Activated naive CD8-positive, alpha-beta T cell treated with anti-CD3 and anti-CD28 coated beads, Interleukin-2, amount 50 U/mL, for 24 hours (primary cell): ENCODE measurements at regions not wholly inside any gene's neighbourhood (a gene's known extent, or its start where the extent isn't known, plus 50 kb on each side); places are given as distances from the start of the nearest gene placed in this dataset.
A peak's percentile ranks its signal among the peaks of the same experiment; 100 is the strongest.

ENCODE experiments used
- ATAC-seq: fragments of 150-1000 bp; cut with Tn5 transposase; one replicate; pipeline ENCODE4 v1.10.0; 2021
- DNase-seq: peaks from one replicate; pipeline ENCODE4 v3.0.0; 2021
- H3K27ac Mint-ChIP-seq: one replicate; pipeline ENCODE4 v1.8.0; 2021; ENCODE audit warnings: mild to moderate bottlenecking, mixed read lengths
- H3K27me3 Mint-ChIP-seq: one replicate; pipeline ENCODE4 v1.8.0; 2021; ENCODE audit warnings: mixed read lengths
- H3K36me3 Mint-ChIP-seq: one replicate; pipeline ENCODE4 v1.8.0; 2021; ENCODE audit warnings: low read depth, mixed read lengths
- H3K4me1 Mint-ChIP-seq: one replicate; pipeline ENCODE4 v1.8.0; 2021; ENCODE audit warnings: mixed read lengths
- H3K4me3 Mint-ChIP-seq: one replicate; pipeline ENCODE4 v1.8.0; 2021; ENCODE audit warnings: mild to moderate bottlenecking, moderate library complexity, mixed read lengths
- H3K9me3 Mint-ChIP-seq: one replicate; pipeline ENCODE4 v1.8.0; 2021; ENCODE audit warnings: mixed read lengths

- no peaks in the 10 kb centered on the region for H3K27me3 Mint-ChIP-seq
- H3K36me3 Mint-ChIP-seq, result no peaks in the 10 kb centered on the region
- no peak for ATAC-seq
- no peak overlapping the region for H3K27ac Mint-ChIP-seq
- no peak overlapping the region for H3K4me3 Mint-ChIP-seq
- peaks cover 14% of the 10 kb centered on the region for H3K4me1 Mint-ChIP-seq
- no peaks in the 10 kb centered on the region for H3K9me3 Mint-ChIP-seq
- DNase-seq, result no peak
Observed at GRCh38 chr12:66733321-66733720, 54.4 kb upstream of the GRIP1 start.

- no peak overlapping the region for H3K27ac Mint-ChIP-seq
- H3K36me3 Mint-ChIP-seq, result no peaks in the 10 kb centered on the region
- no peaks in the 10 kb centered on the region for H3K9me3 Mint-ChIP-seq
Observed at GRCh38 chr12:66733839-66734238, 55.0 kb upstream of the GRIP1 start.

GRCh38 chr12:66735275-66735674 lies 56.4 kb upstream of the GRIP1 start:
- Mint-ChIP-seq H3K4me1 (peaks cover 14% of the 10 kb centered on the region), H3K27me3 (no peaks in the 10 kb centered on the region), H3K27ac (peak overlapping the region; percentile 38), H3K36me3 (no peaks in the 10 kb centered on the region), H3K4me3 (no peak overlapping the region), H3K9me3 (no peaks in the 10 kb centered on the region)
- DNase-seq (no peak), ATAC-seq (peak; percentile 63)

More at GRCh38 chr12:66733839-66734238, 55.0 kb upstream of the GRIP1 start:
- no peak for DNase-seq
- Mint-ChIP-seq H3K27me3 (no peaks in the 10 kb centered on the region), H3K4me1 (peaks cover 14% of the 10 kb centered on the region), H3K4me3 (no peak overlapping the region)
- ATAC-seq, result no peak

GRCh38 chr12:66736931-66737330 lies 58.1 kb upstream of the GRIP1 start:
- DNase-seq (no peak), ATAC-seq (no peak)
- Mint-ChIP-seq H3K27me3 (no peaks in the 10 kb centered on the region), H3K4me1 (peaks cover 16% of the 10 kb centered on the region), H3K36me3 (no peaks in the 10 kb centered on the region), H3K9me3 (no peaks in the 10 kb centered on the region), H3K4me3 (no peak overlapping the region), H3K27ac (no peak overlapping the region)

GRCh38 chr12:66739266-66739665 lies 60.4 kb upstream of the GRIP1 start:
- H3K9me3 Mint-ChIP-seq, result no peaks in the 10 kb centered on the region
- peaks cover 28% of the 10 kb centered on the region for H3K4me1 Mint-ChIP-seq
- no peak overlapping the region for H3K4me3 Mint-ChIP-seq
- H3K36me3 Mint-ChIP-seq, result no peaks in the 10 kb centered on the region
- H3K27ac Mint-ChIP-seq, result no peak overlapping the region
- ATAC-seq (no peak), DNase-seq (no peak)
- H3K27me3 Mint-ChIP-seq, result no peaks in the 10 kb centered on the region

GRCh38 chr12:66739940-66740651 lies 61.2 kb upstream of the GRIP1 start:
- Mint-ChIP-seq H3K27ac (no peak overlapping the region), H3K4me3 (no peak overlapping the region), H3K27me3 (no peaks in the 10 kb centered on the region), H3K9me3 (no peaks in the 10 kb centered on the region), H3K36me3 (no peaks in the 10 kb centered on the region), H3K4me1 (peaks cover 25% of the 10 kb centered on the region)
- no peak for ATAC-seq
- DNase-seq, result no peak

GRCh38 chr12:66740732-66741131 lies 61.9 kb upstream of the GRIP1 start:
- Mint-ChIP-seq H3K4me3 (no peak overlapping the region), H3K36me3 (no peaks in the 10 kb centered on the region), H3K27me3 (no peaks in the 10 kb centered on the region), H3K9me3 (no peaks in the 10 kb centered on the region), H3K27ac (no peak overlapping the region), H3K4me1 (peaks cover 19% of the 10 kb centered on the region)
- DNase-seq (no peak), ATAC-seq (no peak)

GRCh38 chr12:66741919-66742318 lies 63.0 kb upstream of the GRIP1 start:
- Mint-ChIP-seq H3K27me3 (no peaks in the 10 kb centered on the region), H3K4me3 (no peak overlapping the region), H3K36me3 (no peaks in the 10 kb centered on the region), H3K27ac (no peak overlapping the region), H3K9me3 (no peaks in the 10 kb centered on the region), H3K4me1 (peaks cover 18% of the 10 kb centered on the region)
- DNase-seq (no peak), ATAC-seq (no peak)

- H3K27me3 Mint-ChIP-seq, result no peaks in the 10 kb centered on the region
- DNase-seq (no peak), ATAC-seq (no peak)
- H3K4me3 Mint-ChIP-seq, result no peak overlapping the region
- H3K4me1 Mint-ChIP-seq, result peaks cover 18% of the 10 kb centered on the region
- H3K27ac Mint-ChIP-seq, result no peak overlapping the region
- no peaks in the 10 kb centered on the region for H3K36me3 Mint-ChIP-seq
- no peaks in the 10 kb centered on the region for H3K9me3 Mint-ChIP-seq
Observed at GRCh38 chr12:66742508-66743367, 63.9 kb upstream of the GRIP1 start.

- Mint-ChIP-seq H3K36me3 (no peaks in the 10 kb centered on the region), H3K27me3 (no peaks in the 10 kb centered on the region)
Observed at GRCh38 chr12:66744461-66744860, 65.6 kb upstream of the GRIP1 start.

GRCh38 chr12:66744956-66745383 lies 66.1 kb upstream of the GRIP1 start:
- Mint-ChIP-seq H3K27ac (no peak overlapping the region), H3K36me3 (no peaks in the 10 kb centered on the region), H3K27me3 (no peaks in the 10 kb centered on the region), H3K4me3 (no peak overlapping the region), H3K4me1 (peaks cover 18% of the 10 kb centered on the region), H3K9me3 (no peaks in the 10 kb centered on the region)
- DNase-seq, result no peak
- ATAC-seq, result no peak

More at GRCh38 chr12:66744461-66744860, 65.6 kb upstream of the GRIP1 start:
- H3K4me3 Mint-ChIP-seq, result no peak overlapping the region
- ATAC-seq (no peak), DNase-seq (no peak)
- H3K9me3 Mint-ChIP-seq, result no peaks in the 10 kb centered on the region
- H3K27ac Mint-ChIP-seq, result no peak overlapping the region
- H3K4me1 Mint-ChIP-seq, result peaks cover 18% of the 10 kb centered on the region

- Mint-ChIP-seq H3K36me3 (no peaks in the 10 kb centered on the region), H3K9me3 (no peaks in the 10 kb centered on the region), H3K4me1 (peaks cover 18% of the 10 kb centered on the region), H3K27me3 (peaks cover 2% of the 10 kb centered on the region), H3K4me3 (no peak overlapping the region), H3K27ac (no peak overlapping the region)
- no peak for ATAC-seq
- DNase-seq, result no peak
Observed at GRCh38 chr12:66746489-66747201, 67.8 kb upstream of the GRIP1 start.

- Mint-ChIP-seq H3K36me3 (no peaks in the 10 kb centered on the region), H3K27me3 (peaks cover 2% of the 10 kb centered on the region), H3K9me3 (no peaks in the 10 kb centered on the region), H3K4me3 (no peak overlapping the region), H3K27ac (no peak overlapping the region), H3K4me1 (peaks cover 16% of the 10 kb centered on the region)
- ATAC-seq (no peak), DNase-seq (no peak)
Observed at GRCh38 chr12:66751432-66752113, 72.7 kb upstream of the GRIP1 start.

- H3K9me3 Mint-ChIP-seq, result no peaks in the 10 kb centered on the region
- no peaks in the 10 kb centered on the region for H3K36me3 Mint-ChIP-seq
- H3K27ac Mint-ChIP-seq, result no peak overlapping the region
- no peak overlapping the region for H3K4me3 Mint-ChIP-seq
- H3K4me1 Mint-ChIP-seq, result peaks cover 16% of the 10 kb centered on the region
- DNase-seq, result no peak
- peaks cover 2% of the 10 kb centered on the region for H3K27me3 Mint-ChIP-seq
- ATAC-seq, result no peak
Observed at GRCh38 chr12:66753810-66754209, 74.9 kb upstream of the GRIP1 start.
